Osteocyte (in vitro differentiated cells): ENCODE measurements at regions not wholly inside any gene's neighbourhood (a gene's known extent, or its start where the extent isn't known, plus 50 kb on each side); places are given as distances from the start of the nearest gene placed in this dataset.

Experiments used
- DNase-seq: peaks from one replicate; pipeline ENCODE4 v3.0.0; 2021; ENCODE audit warnings: mixed read lengths; ENCODE audit not compliant: unreplicated experiment; ENCODE audit errors: extremely low spot score
- H3K27ac Mint-ChIP-seq: one replicate; pipeline ENCODE4 v1.8.0; 2021; ENCODE audit warnings: mild to moderate bottlenecking, mixed read lengths; ENCODE audit not compliant: unreplicated experiment
- H3K27me3 Mint-ChIP-seq: one replicate; pipeline ENCODE4 v1.8.0; 2021; ENCODE audit warnings: mixed read lengths; ENCODE audit not compliant: unreplicated experiment
- H3K36me3 Mint-ChIP-seq: one replicate; pipeline ENCODE4 v1.8.0; 2021; ENCODE audit warnings: mixed read lengths; ENCODE audit not compliant: unreplicated experiment
- H3K4me1 Mint-ChIP-seq: one replicate; pipeline ENCODE4 v1.8.0; 2021; ENCODE audit warnings: mixed read lengths; ENCODE audit not compliant: unreplicated experiment
- H3K4me3 Mint-ChIP-seq: one replicate; pipeline ENCODE4 v1.8.0; 2021; ENCODE audit warnings: mild to moderate bottlenecking, moderate library complexity, mixed read lengths; ENCODE audit not compliant: unreplicated experiment
- H3K9me3 Mint-ChIP-seq: one replicate; pipeline ENCODE4 v1.8.0; 2021; ENCODE audit warnings: mixed read lengths; ENCODE audit not compliant: unreplicated experiment
- TF ChIP-seq, protein P1 (sequence below): fragments of 200-600 bp; sonication (generic); IDR thresholded peaks from 2 replicates; pipeline ENCODE4 v1.5.0; 2021; ENCODE audit warnings: antibody characterized with exemption, mild to moderate bottlenecking, moderate library complexity

DNA sequence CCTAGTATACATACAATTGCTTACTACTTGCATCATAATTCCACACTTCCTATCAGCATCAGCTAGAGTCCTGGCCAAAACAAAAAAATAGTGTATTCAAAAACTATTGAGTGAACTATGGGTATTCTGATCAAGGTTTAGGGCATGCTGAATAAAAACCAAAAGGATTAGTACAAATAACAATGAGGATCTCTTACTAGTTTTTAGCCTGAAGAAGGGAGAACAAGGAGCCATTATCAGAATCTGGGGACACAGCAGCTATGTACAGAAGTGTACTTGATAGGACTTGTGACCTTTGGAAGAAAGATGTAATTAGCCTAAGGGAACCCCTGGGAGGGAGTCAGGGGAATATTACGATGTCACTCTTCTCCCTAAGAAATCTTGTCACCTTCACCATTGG lies 832.2 kb downstream of the SQOR start:
- Mint-ChIP-seq H3K27ac (no peak overlapping the region), H3K4me3 (no peak overlapping the region)

DNA sequence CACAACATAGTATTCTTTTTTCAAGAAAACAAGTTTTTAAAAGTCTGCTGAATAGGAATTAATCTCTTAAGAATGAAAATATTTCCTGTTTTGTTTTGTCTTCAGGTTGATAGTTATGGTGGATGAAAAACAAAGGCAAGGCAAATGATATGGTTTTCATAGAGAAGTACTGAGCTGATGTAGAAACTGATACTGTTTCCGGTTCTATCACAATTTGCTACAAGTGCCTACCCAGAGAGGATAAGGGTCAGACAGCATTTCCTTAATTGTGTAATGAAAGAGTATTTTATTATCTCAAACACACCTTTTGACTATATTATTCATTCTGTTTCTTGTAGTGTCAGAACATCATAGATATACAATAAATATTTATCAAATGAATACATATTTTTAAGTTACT lies 836.3 kb downstream of the SQOR start:
- TF ChIP-seq, protein P1, sequence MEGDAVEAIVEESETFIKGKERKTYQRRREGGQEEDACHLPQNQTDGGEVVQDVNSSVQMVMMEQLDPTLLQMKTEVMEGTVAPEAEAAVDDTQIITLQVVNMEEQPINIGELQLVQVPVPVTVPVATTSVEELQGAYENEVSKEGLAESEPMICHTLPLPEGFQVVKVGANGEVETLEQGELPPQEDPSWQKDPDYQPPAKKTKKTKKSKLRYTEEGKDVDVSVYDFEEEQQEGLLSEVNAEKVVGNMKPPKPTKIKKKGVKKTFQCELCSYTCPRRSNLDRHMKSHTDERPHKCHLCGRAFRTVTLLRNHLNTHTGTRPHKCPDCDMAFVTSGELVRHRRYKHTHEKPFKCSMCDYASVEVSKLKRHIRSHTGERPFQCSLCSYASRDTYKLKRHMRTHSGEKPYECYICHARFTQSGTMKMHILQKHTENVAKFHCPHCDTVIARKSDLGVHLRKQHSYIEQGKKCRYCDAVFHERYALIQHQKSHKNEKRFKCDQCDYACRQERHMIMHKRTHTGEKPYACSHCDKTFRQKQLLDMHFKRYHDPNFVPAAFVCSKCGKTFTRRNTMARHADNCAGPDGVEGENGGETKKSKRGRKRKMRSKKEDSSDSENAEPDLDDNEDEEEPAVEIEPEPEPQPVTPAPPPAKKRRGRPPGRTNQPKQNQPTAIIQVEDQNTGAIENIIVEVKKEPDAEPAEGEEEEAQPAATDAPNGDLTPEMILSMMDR = no peak
- Mint-ChIP-seq H3K4me1 (no peaks in the 10 kb centered on the region), H3K27me3 (no peaks in the 10 kb centered on the region), H3K9me3 (peaks cover 15% of the 10 kb centered on the region), H3K36me3 (no peaks in the 10 kb centered on the region), H3K4me3 (no peak overlapping the region), H3K27ac (no peak overlapping the region)
- no peak for DNase-seq

More for the DNA sequence above, 832.2 kb downstream of the SQOR start:
- Mint-ChIP-seq H3K4me1 (no peaks in the 10 kb centered on the region), H3K9me3 (peaks cover 9% of the 10 kb centered on the region), H3K27me3 (no peaks in the 10 kb centered on the region), H3K36me3 (no peaks in the 10 kb centered on the region)
- TF ChIP-seq, protein P1 = no peak
- no peak for DNase-seq

DNA sequence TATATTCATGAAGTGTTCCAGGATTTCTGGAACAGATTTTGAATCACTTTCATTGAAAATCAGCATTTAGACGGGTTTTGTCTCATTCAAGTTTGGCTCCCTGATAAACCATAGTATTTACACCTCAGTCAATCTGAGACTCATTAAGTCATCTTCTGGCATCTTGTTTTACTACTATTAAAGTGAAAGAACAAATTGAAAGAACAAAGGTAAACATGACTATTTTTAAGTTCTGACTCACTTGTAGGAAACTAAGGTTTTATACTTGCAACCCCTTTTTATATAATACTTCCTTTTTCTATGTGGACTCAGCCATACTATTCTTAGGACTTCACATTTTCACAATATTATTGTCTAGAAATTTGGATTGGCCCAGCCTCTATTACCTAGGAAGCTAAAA lies 854.4 kb downstream of the SQOR start:
- TF ChIP-seq, protein P1 = no peak
- Mint-ChIP-seq H3K27me3 (no peaks in the 10 kb centered on the region), H3K4me1 (no peaks in the 10 kb centered on the region), H3K36me3 (no peaks in the 10 kb centered on the region), H3K9me3 (peaks cover 26% of the 10 kb centered on the region), H3K27ac (no peak overlapping the region), H3K4me3 (no peak overlapping the region)
- no peak for DNase-seq

DNA sequence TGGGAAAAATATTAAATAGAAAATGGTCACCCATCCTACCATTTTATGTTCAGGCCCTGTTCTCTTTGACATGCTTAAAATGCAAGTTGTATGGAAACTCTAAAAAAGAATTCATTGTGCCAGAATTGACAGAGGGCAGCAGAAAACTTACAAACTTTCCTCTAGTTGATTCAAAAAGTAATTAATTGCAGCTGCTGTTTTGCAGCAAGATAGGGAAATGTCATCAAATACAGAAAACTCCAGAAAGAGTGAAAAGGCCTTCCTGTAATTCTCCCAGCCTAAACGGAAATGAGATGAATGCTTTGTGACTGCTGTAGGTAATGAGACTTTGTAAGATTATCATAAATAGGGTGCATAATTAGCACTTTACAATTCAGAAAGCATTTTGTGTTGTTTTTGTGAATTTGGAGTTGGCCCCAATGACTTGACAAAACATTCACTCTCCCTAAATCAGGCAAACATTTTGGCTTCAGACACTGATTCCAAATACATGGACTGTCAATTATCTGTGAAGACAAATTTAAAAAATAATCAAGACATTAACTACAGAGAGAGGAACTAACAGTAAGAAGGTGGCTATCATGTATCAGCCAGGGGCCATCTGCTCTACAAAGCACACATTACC lies 861.8 kb downstream of the SQOR start:
- H3K36me3 Mint-ChIP-seq = no peaks in the 10 kb centered on the region
- no peaks in the 10 kb centered on the region for H3K27me3 Mint-ChIP-seq
- DNase-seq = no peak
- H3K4me1 Mint-ChIP-seq = no peaks in the 10 kb centered on the region
- H3K4me3 Mint-ChIP-seq = no peak overlapping the region
- H3K9me3 Mint-ChIP-seq = peaks cover 36% of the 10 kb centered on the region
- TF ChIP-seq, protein P1 = no peak
- no peak overlapping the region for H3K27ac Mint-ChIP-seq

DNA sequence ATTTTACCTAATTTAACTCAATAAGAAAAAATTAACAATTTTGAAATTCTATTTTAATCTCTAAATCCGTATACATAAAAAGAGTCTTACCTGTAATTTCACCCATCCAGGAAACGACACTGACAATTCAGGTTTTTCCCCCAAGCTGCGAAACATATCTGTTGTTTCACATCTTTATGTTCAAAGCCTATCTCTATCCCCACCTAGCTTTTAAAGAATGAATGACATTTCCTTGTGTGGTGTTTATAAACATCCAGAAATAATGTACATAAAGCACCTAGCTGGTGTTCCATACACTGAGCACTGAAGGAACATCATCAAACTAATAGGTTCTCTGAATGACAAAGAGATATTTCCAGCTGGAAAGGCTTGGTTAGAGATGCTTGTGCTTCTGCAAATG lies 867.8 kb downstream of the SQOR start:
- Mint-ChIP-seq H3K27ac (no peak overlapping the region), H3K27me3 (no peaks in the 10 kb centered on the region), H3K4me3 (no peak overlapping the region), H3K9me3 (peaks cover 15% of the 10 kb centered on the region), H3K4me1 (no peaks in the 10 kb centered on the region), H3K36me3 (no peaks in the 10 kb centered on the region)
- no peak for DNase-seq
- TF ChIP-seq, protein P1 = no peak
